ENCODE measurements at regions not wholly inside any gene's neighbourhood (a gene's known extent, or its start where the extent isn't known, plus 50 kb on each side); places are given as distances from the start of the nearest gene placed in this dataset.

GRCh38 chr17:5793899-5794298, 209.6 kb upstream of the NLRP1 start:
- 0 out of 2 replicates have a peak, but pooled peaks have one; percentile 11 for TF ChIP-seq CTCF (IDR thresholded peaks at IDR 0.05; ENCODE audit: low read depth, low read length)
- no peak overlapping the region for H3K4me3 ChIP-seq (ENCODE audit: low read depth, low read length)

GRCh38 chr17:5794385-5794784, 210.1 kb upstream of the NLRP1 start:
- TF ChIP-seq CTCF (IDR thresholded peaks at IDR 0.05; ENCODE audit: low read depth, low read length) = no peak
- H3K4me3 ChIP-seq (ENCODE audit: low read depth, low read length) = no peak overlapping the region

GRCh38 chr17:5794881-5795506, 210.7 kb upstream of the NLRP1 start:
- H3K4me3 ChIP-seq (ENCODE audit: low read depth, low read length) = no peak overlapping the region
- TF ChIP-seq CTCF (IDR thresholded peaks at IDR 0.05; ENCODE audit: low read depth, low read length) = no peak

GRCh38 chr17:5797447-5798050, 213.2 kb upstream of the NLRP1 start:
- H3K4me3 ChIP-seq (ENCODE audit: low read depth, low read length) = no peak overlapping the region
- no peak for TF ChIP-seq CTCF (IDR thresholded peaks at IDR 0.05; ENCODE audit: low read depth, low read length)

GRCh38 chr17:5798094-5798493, 213.8 kb upstream of the NLRP1 start:
- TF ChIP-seq CTCF (IDR thresholded peaks at IDR 0.05; ENCODE audit: low read depth, low read length) = no peak
- no peak overlapping the region for H3K4me3 ChIP-seq (ENCODE audit: low read depth, low read length)

GRCh38 chr17:5800131-5800530, 215.8 kb upstream of the NLRP1 start:
- H3K4me3 ChIP-seq (ENCODE audit: low read depth, low read length) = no peak overlapping the region
- no peak for TF ChIP-seq CTCF (IDR thresholded peaks at IDR 0.05; ENCODE audit: low read depth, low read length)

GRCh38 chr17:5800646-5801045, 216.3 kb upstream of the NLRP1 start:
- no peak for TF ChIP-seq CTCF (IDR thresholded peaks at IDR 0.05; ENCODE audit: low read depth, low read length)
- H3K4me3 ChIP-seq (ENCODE audit: low read depth, low read length) = no peak overlapping the region

Measured in WI38 (cell line).